ENCODE measurements at regions not wholly inside any gene's neighbourhood (a gene's known extent, or its start where the extent isn't known, plus 50 kb on each side); places are given as distances from the start of the nearest gene placed in this dataset.

DNA sequence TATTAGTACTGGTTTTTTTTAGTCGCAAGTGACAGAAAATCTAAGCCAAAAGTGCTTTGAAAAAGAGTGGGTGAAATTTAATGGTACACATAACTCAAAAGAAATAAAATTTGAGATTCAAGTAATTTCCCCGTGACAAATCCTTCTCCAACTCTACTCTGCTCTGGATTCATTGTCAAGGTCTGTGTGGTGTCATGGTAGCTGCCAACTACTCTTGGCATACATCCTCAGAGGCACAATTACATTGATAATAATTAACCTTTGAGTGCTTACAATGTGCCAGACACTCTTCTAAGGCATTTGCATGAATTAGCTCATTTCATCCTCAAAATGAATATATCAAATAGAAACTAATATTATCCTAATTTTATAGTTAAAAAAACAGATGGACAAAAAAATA, 1153.9 kb upstream of the NCAM2 start:
- DNase-seq (no peak), ATAC-seq (peak in 5 of 8 donors; percentile 47 to 76 (median 70))
- Histone ChIP-seq H3K4me1 (no peaks in the 10 kb centered on the region), H3K36me3 (no peaks in the 10 kb centered on the region), H3K27ac (no peak overlapping the region), H3K9me3 (no peaks in the 10 kb centered on the region), H3K27me3 (no peaks in the 10 kb centered on the region), H3K4me3 (no peak overlapping the region)
- intact Hi-C loops (cut with DNase I), result no loop called here
- TF ChIP-seq CTCF (IDR thresholded peaks at IDR 0.05), result no peak
- WGBS, 2 donors, result 62 to 70% methylated on average over 2 of the region's 2 CpGs

DNA sequence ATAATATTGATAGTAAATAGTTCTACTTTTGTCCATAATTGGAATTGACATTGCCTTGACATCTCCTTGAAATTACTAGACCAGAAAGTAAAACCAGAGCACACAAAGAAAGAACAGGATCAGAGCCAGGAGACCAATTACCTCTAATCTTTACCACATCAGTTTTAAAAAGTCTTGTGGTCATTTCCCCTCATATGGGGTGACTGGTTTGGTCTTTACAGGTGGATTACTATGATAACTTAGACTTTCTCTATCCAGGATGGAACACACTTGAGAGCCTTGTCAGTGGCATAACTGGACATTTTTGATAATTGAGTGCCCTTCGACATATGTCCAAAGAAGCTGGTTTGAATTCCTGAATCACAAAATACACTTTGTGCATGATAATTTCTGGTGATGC, 1148.1 kb upstream of the NCAM2 start:
- no peak overlapping the region for H3K27ac ChIP-seq
- intact Hi-C loops (cut with DNase I), result no loop called here
- no peak for TF ChIP-seq CTCF (IDR thresholded peaks at IDR 0.05)

DNA sequence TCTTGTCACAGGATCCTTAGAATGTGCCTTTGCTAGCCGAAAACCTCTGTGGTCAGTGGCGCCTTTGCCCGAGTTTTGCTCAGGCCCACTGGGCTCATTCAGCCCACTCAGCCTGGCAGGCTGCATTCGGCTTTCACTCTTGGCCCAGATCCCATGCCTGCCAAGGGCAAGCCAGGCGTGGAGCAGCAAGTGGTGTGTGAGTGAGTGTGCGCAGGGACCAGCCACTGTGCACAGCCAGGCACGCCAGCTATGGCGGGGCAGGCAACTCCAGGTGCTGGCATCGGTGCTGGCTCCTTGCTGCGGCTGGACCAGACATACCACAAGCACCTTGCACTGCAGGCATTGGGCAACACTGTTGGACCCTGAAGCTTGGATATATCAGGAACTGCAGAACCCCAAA, 1145.1 kb upstream of the NCAM2 start:
- 82 to 86% methylated on average over 10 of the region's 10 CpGs for WGBS, 2 donors
- ATAC-seq (peak in 2 of 8 donors; percentile 29 to 39), DNase-seq (peak in 1 of 2 donors; percentile 10)
- Histone ChIP-seq H3K36me3 (no peaks in the 10 kb centered on the region), H3K27ac (no peak overlapping the region), H3K27me3 (no peaks in the 10 kb centered on the region), H3K4me1 (no peaks in the 10 kb centered on the region), H3K9me3 (peaks cover 0 to 10% (median 0%) of the 10 kb centered on the region in 11 donors), H3K4me3 (no peak overlapping the region)
- intact Hi-C loops (cut with DNase I), result no loop called here
- TF ChIP-seq CTCF (IDR thresholded peaks at IDR 0.05), result no peak

More for the DNA sequence above, 1148.1 kb upstream of the NCAM2 start:
- H3K9me3 ChIP-seq, result peaks cover 0 to 10% (median 0%) of the 10 kb centered on the region in 11 donors
- no peaks in the 10 kb centered on the region for H3K4me1 ChIP-seq
- H3K27me3 ChIP-seq, result no peaks in the 10 kb centered on the region
- H3K4me3 ChIP-seq, result no peak overlapping the region
- ATAC-seq (no peak), DNase-seq (no peak)
- H3K36me3 ChIP-seq, result no peaks in the 10 kb centered on the region
- WGBS, 2 donors, result 77 to 87% methylated on average over 1 of the region's 1 CpG

DNA sequence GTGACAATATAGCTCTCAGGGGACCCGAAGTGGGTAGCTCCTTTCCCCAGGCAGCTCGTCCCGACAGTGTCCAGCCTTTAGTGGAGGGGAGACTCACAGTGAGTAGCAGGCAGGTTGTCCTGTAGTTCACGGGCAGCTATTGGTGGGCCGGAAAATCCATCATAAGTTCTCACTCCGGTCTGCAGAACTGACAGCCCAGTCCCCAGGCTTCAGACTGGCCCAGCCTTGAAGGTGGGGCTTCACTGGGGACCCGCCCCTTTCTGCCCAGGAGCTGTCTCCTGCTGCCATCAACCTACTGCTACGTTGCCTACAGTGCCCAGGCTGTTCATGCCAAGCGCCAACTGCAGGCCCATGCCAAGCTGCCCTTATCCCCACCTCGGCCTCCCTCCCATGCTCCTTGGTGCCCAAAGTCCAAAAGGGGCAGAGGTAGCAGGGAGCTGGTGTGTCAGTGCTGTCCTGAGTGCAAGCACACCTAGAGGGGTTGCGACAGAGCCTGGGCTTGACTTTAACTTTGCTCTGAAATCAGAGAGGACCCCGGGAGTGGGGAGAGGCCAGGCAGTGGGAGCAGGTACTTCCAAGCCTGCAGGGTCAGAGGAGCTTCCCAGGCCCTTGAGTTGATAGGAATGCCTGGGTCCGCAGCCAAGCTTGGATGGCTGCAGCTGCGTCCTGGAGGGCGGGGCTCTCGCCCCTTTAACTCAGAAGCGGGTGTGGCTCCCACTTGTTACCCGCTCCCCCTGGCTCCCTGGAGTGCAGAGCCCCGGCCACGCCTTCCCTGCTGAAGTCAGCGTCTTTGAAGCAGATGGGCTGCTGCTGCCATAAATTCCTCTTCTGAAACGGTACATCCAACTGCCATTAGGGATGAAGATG, 1144.3 kb upstream of the NCAM2 start:
- no peak for TF ChIP-seq CTCF (IDR thresholded peaks at IDR 0.05)
- Histone ChIP-seq H3K27me3 (no peaks in the 10 kb centered on the region), H3K4me1 (no peaks in the 10 kb centered on the region), H3K4me3 (no peak overlapping the region), H3K36me3 (no peaks in the 10 kb centered on the region), H3K27ac (no peak overlapping the region), H3K9me3 (peaks cover 0 to 10% (median 0%) of the 10 kb centered on the region in 11 donors)
- intact Hi-C loops (cut with DNase I), result no loop called here
- no peak for ATAC-seq
- DNase-seq, result no peak
- 84 to 88% methylated on average over 22 of the region's 22 CpGs for WGBS, 2 donors
